GM19025 (cell line): ENCODE measurements at regions not wholly inside any gene's neighbourhood (a gene's known extent, or its start where the extent isn't known, plus 50 kb on each side); places are given as distances from the start of the nearest gene placed in this dataset.

Experiments
- ATAC-seq: cut with Tn5 transposase; IDR thresholded peaks from one replicate; pipeline ENCODE4 v1.9.1; 2021; ENCODE audit warnings: mild to moderate bottlenecking, low read depth, moderate library complexity; ENCODE audit not compliant: unreplicated experiment

GRCh38 chr14:31992011-31992447 lies 85.1 kb upstream of the ARHGAP5 start:
- ATAC-seq, result no peak

- ATAC-seq, result no peak
Measured at GRCh38 chr14:31993521-31993951, 83.6 kb upstream of the ARHGAP5 start.

- no peak for ATAC-seq
Measured at GRCh38 chr14:31994391-31995033, 82.6 kb upstream of the ARHGAP5 start.

GRCh38 chr14:32003585-32003984 lies 73.5 kb upstream of the ARHGAP5 start:
- ATAC-seq, result no peak

GRCh38 chr14:32004300-32004699 lies 72.8 kb upstream of the ARHGAP5 start:
- no peak for ATAC-seq

- ATAC-seq, result no peak
Measured at GRCh38 chr14:32005628-32006027, 71.5 kb upstream of the ARHGAP5 start.

GRCh38 chr14:32006263-32007110 lies 70.6 kb upstream of the ARHGAP5 start:
- ATAC-seq, result no peak

GRCh38 chr14:32007755-32008362 lies 69.2 kb upstream of the ARHGAP5 start:
- ATAC-seq, result no peak

GRCh38 chr14:32008602-32009193 lies 68.4 kb upstream of the ARHGAP5 start:
- ATAC-seq, result no peak

GRCh38 chr14:32009221-32009975 lies 67.7 kb upstream of the ARHGAP5 start:
- ATAC-seq, result no peak

GRCh38 chr14:32009976-32010581 lies 67.0 kb upstream of the ARHGAP5 start:
- ATAC-seq, result no peak

- no peak for ATAC-seq
Measured at GRCh38 chr14:32010604-32011125, 66.4 kb upstream of the ARHGAP5 start.

- no peak for ATAC-seq
Measured at GRCh38 chr14:32011225-32011624, 65.9 kb upstream of the ARHGAP5 start.

GRCh38 chr14:32012062-32012461 lies 65.0 kb upstream of the ARHGAP5 start:
- no peak for ATAC-seq

GRCh38 chr14:32012571-32012970 lies 64.5 kb upstream of the ARHGAP5 start:
- ATAC-seq, result no peak

GRCh38 chr14:32013083-32013482 lies 64.0 kb upstream of the ARHGAP5 start:
- no peak for ATAC-seq

GRCh38 chr14:32014057-32014456 lies 63.0 kb upstream of the ARHGAP5 start:
- ATAC-seq, result no peak

GRCh38 chr14:32014498-32014897 lies 62.6 kb upstream of the ARHGAP5 start:
- no peak for ATAC-seq

GRCh38 chr14:32015166-32015565 lies 61.9 kb upstream of the ARHGAP5 start:
- no peak for ATAC-seq

GRCh38 chr14:32017587-32017986 lies 59.5 kb upstream of the ARHGAP5 start:
- no peak for ATAC-seq
